GM23338 (cell line): ENCODE measurements at regions not wholly inside any gene's neighbourhood (a gene's known extent, or its start where the extent isn't known, plus 50 kb on each side); places are given as distances from the start of the nearest gene placed in this dataset.

Experiments
- TF ChIP-seq, protein P1 (sequence below), 2 experiments: fragments of 200-600 bp in 1 of 2; sonication (generic) in 1 of 2; conservative IDR thresholded peaks; 2 replicates each; pipeline versions ENCODE4 v1.5.1 to v1.6.1; 2016 to 2017; ENCODE audit warnings: antibody characterized with exemption in 2 of 2, low read depth in 2 of 2, mild to moderate bottlenecking in 2 of 2, moderate library complexity in 1 of 2
- TF ChIP-seq, protein P2 (sequence below): IDR thresholded peaks from 2 replicates; pipeline ENCODE4 v1.6.1; 2016; ENCODE audit warnings: antibody characterized with exemption

DNA sequence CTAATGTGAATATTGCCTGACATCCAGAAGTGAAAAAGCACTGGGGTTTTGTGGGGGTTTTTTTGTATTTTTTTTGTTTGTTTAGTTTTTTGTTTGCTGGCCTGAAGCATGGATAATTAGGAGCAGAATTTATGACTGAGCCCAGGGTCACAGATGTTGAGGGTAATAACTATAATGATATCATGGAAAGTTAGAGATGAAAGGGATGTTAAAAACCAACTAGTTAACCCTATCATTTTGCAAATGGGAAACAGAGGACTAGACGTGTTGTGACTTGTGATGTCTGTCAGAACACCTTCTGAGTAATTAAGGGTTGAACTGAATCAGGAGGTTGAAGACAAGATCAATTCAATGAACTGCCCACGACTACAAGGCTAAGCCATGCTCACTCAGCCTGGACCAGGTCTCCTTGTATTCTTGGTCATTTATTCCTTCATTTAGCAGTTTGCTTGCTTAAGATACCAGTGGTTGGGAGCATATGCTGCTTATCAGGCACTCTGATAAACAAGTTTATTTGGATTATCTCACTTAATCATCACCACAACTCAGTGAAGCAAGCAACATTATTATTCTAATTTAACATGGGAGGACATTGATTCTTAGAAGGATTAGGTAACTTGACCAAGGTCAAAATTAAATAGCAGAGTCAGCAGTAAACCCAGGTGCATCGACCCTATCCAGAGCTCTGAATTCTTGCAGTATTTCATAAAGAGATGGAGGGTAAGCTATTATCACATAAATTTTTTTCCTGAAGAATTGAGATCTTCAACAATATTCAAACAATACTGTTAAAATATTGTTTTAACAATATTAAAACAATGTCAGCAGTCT, 75.7 kb upstream of the PIK3R1 start:
- TF ChIP-seq, protein P1, sequence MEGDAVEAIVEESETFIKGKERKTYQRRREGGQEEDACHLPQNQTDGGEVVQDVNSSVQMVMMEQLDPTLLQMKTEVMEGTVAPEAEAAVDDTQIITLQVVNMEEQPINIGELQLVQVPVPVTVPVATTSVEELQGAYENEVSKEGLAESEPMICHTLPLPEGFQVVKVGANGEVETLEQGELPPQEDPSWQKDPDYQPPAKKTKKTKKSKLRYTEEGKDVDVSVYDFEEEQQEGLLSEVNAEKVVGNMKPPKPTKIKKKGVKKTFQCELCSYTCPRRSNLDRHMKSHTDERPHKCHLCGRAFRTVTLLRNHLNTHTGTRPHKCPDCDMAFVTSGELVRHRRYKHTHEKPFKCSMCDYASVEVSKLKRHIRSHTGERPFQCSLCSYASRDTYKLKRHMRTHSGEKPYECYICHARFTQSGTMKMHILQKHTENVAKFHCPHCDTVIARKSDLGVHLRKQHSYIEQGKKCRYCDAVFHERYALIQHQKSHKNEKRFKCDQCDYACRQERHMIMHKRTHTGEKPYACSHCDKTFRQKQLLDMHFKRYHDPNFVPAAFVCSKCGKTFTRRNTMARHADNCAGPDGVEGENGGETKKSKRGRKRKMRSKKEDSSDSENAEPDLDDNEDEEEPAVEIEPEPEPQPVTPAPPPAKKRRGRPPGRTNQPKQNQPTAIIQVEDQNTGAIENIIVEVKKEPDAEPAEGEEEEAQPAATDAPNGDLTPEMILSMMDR (conservative IDR thresholded peaks at IDR 0.05; ENCODE audit: low read depth in 2 of 2): no peak
- TF ChIP-seq, protein P2, sequence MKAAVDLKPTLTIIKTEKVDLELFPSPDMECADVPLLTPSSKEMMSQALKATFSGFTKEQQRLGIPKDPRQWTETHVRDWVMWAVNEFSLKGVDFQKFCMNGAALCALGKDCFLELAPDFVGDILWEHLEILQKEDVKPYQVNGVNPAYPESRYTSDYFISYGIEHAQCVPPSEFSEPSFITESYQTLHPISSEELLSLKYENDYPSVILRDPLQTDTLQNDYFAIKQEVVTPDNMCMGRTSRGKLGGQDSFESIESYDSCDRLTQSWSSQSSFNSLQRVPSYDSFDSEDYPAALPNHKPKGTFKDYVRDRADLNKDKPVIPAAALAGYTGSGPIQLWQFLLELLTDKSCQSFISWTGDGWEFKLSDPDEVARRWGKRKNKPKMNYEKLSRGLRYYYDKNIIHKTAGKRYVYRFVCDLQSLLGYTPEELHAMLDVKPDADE: no peak
